ENCODE measurements at regions not wholly inside any gene's neighbourhood (a gene's known extent, or its start where the extent isn't known, plus 50 kb on each side); places are given as distances from the start of the nearest gene placed in this dataset.
"Not testable (repeated sequence)": the region's sequence is repeated elsewhere in the genome, so short reads cannot be mapped to it uniquely, and the experiment has no call there.

DNA sequence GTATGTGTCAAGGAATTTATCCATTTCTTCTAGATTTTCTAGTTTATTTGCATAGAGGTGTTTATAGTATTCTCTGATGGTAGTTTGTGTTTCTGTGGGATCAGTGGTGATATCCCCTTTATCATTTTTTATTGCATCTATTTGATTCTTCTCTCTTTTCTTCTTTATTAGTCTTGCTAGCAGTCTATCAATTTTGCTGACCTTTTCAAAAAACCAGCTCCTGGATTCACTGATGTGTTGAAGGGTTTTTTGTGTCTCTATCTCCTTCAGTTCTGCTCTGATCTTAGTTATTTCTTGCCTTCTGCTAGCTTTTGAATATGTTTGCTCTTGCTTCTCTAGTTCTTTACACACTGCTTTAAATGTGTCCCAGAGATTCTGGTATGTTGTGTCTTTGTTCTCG is 307.3 kb downstream of the RPS6KC1 start:
- H3K9me3 Mint-ChIP-seq; DNase-seq; H3K27me3 Mint-ChIP-seq; H3K27ac Mint-ChIP-seq; ATAC-seq; H3K36me3 Mint-ChIP-seq (ENCODE audit: low read depth); H3K4me3 Mint-ChIP-seq; H3K4me1 Mint-ChIP-seq: not testable (repeated sequence)

DNA sequence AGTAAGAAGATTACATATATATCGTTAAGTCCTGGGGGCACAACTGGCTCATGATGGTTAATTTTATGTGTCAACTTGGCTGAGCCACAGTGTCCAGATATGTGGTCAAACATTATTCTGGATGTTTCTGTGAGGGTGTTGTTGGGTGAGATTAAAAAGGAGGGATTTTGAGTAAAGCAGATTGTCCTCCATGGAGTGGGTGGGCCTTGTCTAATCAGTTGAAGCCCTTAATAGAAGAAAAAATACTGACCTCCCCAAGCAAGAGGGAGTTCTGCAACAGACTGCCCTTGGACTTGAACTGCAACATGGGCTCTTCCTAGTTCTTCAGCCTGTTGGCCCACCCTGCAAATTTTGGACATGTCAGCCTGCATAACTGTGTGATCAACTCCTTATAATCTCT is 311.6 kb downstream of the RPS6KC1 start:
- Mint-ChIP-seq H3K9me3 (peaks cover 5% of the 10 kb centered on the region), H3K27me3 (peaks cover 2% of the 10 kb centered on the region), H3K36me3 (ENCODE audit: low read depth) (no peaks in the 10 kb centered on the region), H3K4me3 (no peak overlapping the region), H3K4me1 (no peaks in the 10 kb centered on the region), H3K27ac (no peak overlapping the region)
- DNase-seq: no peak
- no peak for ATAC-seq

DNA sequence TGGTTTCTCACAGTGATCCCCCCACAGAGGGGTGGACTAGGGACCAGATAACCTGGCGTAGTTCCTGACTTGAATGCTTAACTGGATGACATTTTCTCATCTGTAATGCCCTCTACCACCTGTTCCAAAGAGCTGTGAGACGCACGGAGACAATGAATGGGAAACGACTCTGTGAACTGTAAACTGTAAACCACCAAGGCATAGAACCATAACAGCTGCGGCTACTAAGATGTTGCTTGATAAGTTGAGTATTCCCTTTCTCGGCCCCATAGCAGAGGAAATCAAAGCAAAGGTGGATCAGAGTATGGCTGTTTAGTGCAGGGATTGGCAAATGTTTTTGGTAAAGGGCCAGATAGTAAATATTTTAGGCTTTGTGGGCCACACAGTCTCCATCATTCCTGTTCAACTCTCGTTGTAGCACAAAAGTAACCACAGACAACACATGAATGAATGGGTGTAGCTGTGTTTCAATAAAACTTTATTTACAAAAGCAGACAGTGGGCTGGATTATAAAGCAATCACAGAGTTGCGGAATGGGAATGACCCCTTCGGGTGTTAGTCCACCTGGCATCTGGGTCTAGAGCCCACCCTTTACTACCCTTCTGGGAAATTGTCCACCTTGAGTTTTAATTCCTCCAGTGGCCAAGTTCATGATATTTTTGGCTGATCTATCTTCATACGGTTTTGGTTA is 315.2 kb downstream of the RPS6KC1 start:
- Mint-ChIP-seq H3K36me3 (ENCODE audit: low read depth) (no peaks in the 10 kb centered on the region), H3K4me3 (no peak overlapping the region), H3K4me1 (no peaks in the 10 kb centered on the region), H3K27ac (no peak overlapping the region), H3K9me3 (peaks cover 5% of the 10 kb centered on the region), H3K27me3 (peaks cover 2% of the 10 kb centered on the region)
- ATAC-seq (no peak), DNase-seq (no peak)

DNA sequence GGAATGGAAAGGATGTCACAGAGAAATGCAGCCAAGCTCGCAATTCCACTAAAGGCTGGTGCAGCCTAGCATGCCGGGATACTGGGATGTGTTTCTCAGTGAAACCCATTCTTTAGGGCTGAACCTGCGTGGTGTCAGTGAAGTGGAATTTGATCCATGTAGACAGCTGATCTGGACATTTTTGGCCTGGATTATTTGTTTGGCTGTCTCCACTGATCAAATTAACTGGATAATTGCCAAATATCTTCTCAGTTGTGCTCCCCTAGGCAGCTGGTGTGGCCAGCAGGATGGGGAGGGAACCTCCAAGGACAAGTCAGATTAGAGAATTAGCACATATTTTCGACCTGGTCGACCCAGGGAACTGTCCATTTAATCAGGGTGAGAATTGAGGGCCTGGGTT is 318.4 kb downstream of the RPS6KC1 start:
- ATAC-seq: no peak
- H3K4me3 Mint-ChIP-seq: no peak overlapping the region
- H3K4me1 Mint-ChIP-seq: no peaks in the 10 kb centered on the region
- no peaks in the 10 kb centered on the region for H3K9me3 Mint-ChIP-seq
- no peak for DNase-seq
- no peak overlapping the region for H3K27ac Mint-ChIP-seq
- no peaks in the 10 kb centered on the region for H3K27me3 Mint-ChIP-seq
- H3K36me3 Mint-ChIP-seq (ENCODE audit: low read depth): no peaks in the 10 kb centered on the region

DNA sequence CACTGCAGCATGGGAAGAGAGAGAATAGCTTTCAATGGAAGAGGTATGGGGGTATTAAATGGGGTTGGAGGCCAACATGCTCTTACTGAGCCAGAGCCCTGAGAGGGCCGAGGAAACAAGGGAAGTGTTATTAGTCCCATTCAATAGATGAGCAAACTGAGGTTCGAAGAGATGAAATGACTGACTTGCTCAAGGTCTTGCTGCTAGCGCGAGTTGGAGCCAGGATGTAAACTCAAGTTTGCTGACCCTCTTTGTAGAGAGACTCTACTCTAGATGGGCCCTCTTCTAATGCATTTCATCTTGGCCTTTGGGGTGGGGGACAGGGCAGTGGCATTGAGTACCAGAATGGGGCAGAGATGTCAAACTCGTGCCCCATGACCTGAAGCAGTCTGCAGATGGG is 319.5 kb downstream of the RPS6KC1 start:
- no peaks in the 10 kb centered on the region for H3K9me3 Mint-ChIP-seq

DNA sequence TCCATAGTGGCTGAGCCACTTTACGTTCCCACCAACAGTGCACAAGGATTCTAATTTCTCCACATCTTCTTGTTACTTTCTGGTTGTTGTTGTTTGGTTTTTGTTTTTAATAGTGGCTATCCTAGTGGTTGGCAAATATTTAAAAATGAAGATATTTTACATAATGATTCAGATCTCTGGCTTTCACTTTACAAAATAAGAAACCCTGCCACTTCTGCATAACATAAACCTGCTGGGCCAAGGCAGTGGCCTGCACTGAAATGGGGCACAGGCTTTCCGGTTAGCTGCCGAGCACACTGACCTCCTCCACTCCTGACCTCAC is 320.4 kb downstream of the RPS6KC1 start:
- ATAC-seq (no peak), DNase-seq (no peak)
- Mint-ChIP-seq H3K4me3 (no peak overlapping the region), H3K27ac (no peak overlapping the region), H3K36me3 (ENCODE audit: low read depth) (no peaks in the 10 kb centered on the region), H3K9me3 (no peaks in the 10 kb centered on the region), H3K4me1 (no peaks in the 10 kb centered on the region), H3K27me3 (no peaks in the 10 kb centered on the region)

More for the DNA sequence above, 319.5 kb downstream of the RPS6KC1 start:
- H3K36me3 Mint-ChIP-seq (ENCODE audit: low read depth): no peaks in the 10 kb centered on the region
- no peak for ATAC-seq
- H3K4me3 Mint-ChIP-seq: no peak overlapping the region
- no peak overlapping the region for H3K27ac Mint-ChIP-seq
- no peaks in the 10 kb centered on the region for H3K27me3 Mint-ChIP-seq
- DNase-seq: no peak
- no peaks in the 10 kb centered on the region for H3K4me1 Mint-ChIP-seq

DNA sequence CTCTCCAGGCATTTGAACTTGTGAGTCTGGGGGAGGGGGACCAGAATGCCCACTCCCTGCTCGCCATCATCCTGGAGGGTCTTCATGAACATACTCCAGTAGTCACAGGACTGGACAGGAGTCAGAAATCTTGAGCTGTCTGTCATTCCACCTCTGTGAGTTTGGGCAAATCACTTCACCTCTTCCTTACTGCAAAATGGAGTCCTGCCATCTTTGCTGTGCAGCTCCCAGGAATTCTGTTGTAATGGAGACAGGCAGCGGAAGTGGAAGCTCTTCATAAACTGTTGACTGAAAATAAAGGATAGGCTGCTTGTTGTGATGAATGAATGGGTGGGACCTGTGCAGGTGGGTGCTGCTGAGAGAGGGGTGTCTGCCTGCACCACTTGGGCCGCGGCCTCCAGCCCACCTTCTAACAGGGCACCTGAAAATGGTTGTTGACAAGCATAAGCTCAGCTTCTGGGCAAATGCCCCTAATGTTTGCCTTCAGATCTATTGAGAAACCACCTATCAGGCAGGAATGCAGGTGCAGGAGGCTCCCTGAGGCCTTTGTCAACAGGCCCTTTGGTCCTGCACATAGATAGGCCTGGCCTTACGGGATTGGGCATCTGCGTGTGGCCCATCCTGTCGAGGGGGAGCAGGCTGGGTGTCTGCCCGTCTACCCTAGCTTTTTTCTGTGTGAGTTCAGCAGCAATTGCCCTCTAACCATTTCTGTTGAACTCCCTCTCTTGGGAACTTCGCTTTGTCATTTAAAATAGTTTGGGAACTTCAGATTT is 321.0 kb downstream of the RPS6KC1 start:
- H3K36me3 Mint-ChIP-seq (ENCODE audit: low read depth): no peaks in the 10 kb centered on the region
- H3K4me1 Mint-ChIP-seq: no peaks in the 10 kb centered on the region
- H3K9me3 Mint-ChIP-seq: no peaks in the 10 kb centered on the region
- no peaks in the 10 kb centered on the region for H3K27me3 Mint-ChIP-seq
- H3K4me3 Mint-ChIP-seq: no peak overlapping the region
- DNase-seq: no peak
- no peak overlapping the region for H3K27ac Mint-ChIP-seq
- ATAC-seq: no peak

DNA sequence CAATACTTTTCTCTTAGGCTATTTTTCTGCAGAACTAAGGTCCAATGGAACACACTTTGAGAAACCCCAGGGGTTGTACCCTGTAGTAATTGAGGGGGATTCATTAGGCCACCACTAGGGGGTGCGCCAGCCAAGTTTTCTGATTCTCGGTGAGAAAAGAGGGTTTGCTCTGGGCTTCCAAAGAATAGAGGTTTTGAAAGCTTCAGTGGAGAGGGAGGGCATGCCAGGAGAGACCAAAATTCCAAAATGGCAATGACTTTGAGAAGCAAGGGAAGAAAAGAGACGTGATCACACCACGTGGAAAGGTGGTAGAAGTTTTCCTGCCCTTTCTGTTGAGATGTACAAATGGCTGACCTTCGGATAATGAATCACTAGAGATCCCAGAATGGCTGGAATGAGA is 323.3 kb downstream of the RPS6KC1 start:
- Mint-ChIP-seq H3K27me3 (no peaks in the 10 kb centered on the region), H3K27ac (no peak overlapping the region), H3K36me3 (ENCODE audit: low read depth) (no peaks in the 10 kb centered on the region), H3K4me3 (no peak overlapping the region), H3K4me1 (no peaks in the 10 kb centered on the region), H3K9me3 (no peaks in the 10 kb centered on the region)
- DNase-seq: peak; percentile 70
- ATAC-seq: peak; percentile 43

DNA sequence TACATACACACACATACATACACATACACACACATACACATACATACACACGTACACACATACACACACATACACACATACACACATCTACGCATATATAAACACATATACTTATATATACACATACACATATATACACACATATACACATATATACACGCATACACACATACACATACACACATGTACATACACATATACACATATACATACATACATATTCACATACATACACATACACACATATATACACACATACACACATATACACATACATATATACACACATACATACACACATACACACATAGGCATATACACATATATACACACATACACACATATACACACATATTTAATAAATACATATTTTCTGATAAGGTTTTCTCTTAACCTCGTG is 324.0 kb downstream of the RPS6KC1 start:
- Mint-ChIP-seq H3K4me3 (no peak overlapping the region), H3K9me3 (no peaks in the 10 kb centered on the region), H3K4me1 (no peaks in the 10 kb centered on the region), H3K27me3 (no peaks in the 10 kb centered on the region), H3K27ac (no peak overlapping the region), H3K36me3 (ENCODE audit: low read depth) (no peaks in the 10 kb centered on the region)
- ATAC-seq (no peak), DNase-seq (no peak)

DNA sequence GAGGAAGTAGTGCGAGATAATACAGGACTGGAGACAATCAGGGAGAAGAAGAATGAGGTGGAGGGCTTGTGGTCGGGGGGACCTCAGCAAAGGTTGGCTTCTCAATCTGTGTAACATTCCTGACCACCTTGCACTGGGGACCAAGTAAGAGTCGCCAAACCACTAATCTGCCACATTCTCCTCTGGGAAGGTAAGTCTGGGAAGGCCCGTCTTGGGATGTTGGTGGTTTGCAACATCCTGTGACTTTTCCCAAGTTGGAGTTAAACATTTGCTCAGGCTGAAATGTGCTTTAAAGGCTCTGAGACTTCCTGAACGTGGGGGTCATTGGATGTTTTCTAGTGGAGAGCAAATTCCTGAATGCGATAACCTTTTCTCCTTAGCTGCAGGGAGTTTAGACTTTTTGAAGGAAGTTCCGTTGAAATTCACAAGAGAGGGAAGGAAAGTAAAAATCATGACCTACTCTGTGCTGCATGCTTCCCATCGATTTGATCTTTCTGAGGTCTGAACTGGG is 325.9 kb downstream of the RPS6KC1 start:
- DNase-seq (no peak), ATAC-seq (no peak)
- no peaks in the 10 kb centered on the region for H3K4me1 Mint-ChIP-seq
- no peak overlapping the region for H3K27ac Mint-ChIP-seq
- no peak overlapping the region for H3K4me3 Mint-ChIP-seq
- no peaks in the 10 kb centered on the region for H3K36me3 Mint-ChIP-seq (ENCODE audit: low read depth)
- H3K9me3 Mint-ChIP-seq: no peaks in the 10 kb centered on the region
- H3K27me3 Mint-ChIP-seq: peaks cover 2% of the 10 kb centered on the region

DNA sequence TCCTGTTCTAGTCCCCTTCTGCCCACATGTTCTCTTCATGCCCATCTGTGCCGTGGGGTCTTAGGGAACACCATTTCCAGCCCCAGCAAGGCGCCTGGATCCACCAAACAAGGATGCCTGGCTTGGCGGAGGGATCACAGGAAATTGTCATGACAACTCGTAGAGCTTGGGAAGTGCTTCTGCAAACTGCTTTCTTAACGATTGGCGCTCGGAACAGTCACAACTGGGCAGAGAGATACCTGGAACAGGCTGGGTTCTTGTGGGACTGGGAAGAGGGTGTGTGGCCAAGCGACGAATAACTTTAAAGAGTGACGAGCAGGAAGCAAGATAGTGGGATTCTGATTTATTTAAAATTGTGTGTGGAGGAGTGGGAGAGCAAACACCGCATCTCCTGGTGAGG is 329.8 kb downstream of the RPS6KC1 start:
- DNase-seq (no peak), ATAC-seq (no peak)
- Mint-ChIP-seq H3K27me3 (peaks cover 2% of the 10 kb centered on the region), H3K4me3 (no peak overlapping the region), H3K4me1 (no peaks in the 10 kb centered on the region), H3K27ac (no peak overlapping the region), H3K36me3 (ENCODE audit: low read depth) (no peaks in the 10 kb centered on the region), H3K9me3 (no peaks in the 10 kb centered on the region)

DNA sequence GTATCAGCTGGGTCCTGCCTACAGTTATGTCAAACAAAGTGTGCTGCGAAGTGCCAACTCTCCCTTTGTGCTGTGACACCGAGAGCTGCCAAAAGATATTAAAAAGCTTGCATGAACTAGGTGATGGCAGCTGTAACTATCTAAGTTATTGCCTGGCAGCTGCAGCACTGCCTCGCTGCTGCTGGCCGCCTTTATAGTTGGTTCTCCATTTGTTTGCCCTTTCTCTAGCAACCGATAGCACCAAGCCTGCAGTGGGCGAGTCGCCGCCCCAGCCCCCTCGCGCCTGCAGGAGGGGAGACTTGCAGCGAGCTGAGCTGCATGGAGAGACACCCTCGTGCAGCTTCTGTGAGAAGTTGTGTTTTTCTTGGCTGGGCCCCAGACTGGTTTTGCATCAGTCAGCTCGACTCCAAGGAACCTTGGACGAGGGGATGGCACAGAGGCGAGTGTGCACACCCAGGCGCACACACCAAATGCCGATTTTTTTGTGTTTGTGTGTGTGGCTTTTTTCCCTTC is 330.6 kb downstream of the RPS6KC1 start:
- H3K36me3 Mint-ChIP-seq (ENCODE audit: low read depth): no peaks in the 10 kb centered on the region
- H3K9me3 Mint-ChIP-seq: no peaks in the 10 kb centered on the region
- H3K27ac Mint-ChIP-seq: no peak overlapping the region
- H3K4me1 Mint-ChIP-seq: no peaks in the 10 kb centered on the region
- ATAC-seq: no peak
- no peak overlapping the region for H3K4me3 Mint-ChIP-seq
- no peak for DNase-seq
- peaks cover 2% of the 10 kb centered on the region for H3K27me3 Mint-ChIP-seq

DNA sequence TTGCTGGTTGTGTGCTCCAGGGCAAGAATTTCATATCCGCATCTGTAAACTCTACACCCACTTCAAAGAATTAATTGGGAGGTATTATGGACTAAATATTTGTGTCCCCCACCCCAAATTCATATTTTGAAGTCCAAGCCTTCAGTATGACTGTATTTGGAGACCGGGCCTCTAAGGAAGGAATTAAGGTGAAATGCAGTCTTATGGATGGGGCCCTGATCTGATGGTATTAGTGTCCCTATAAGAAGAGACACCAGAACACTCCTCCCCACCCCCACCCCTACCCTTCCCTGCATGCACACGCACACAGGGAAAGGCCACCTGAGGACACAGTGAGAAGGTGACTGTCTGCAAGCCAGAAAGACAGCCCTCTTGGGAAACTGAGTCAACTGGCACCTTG is 332.4 kb downstream of the RPS6KC1 start:
- no peaks in the 10 kb centered on the region for H3K36me3 Mint-ChIP-seq (ENCODE audit: low read depth)
- no peaks in the 10 kb centered on the region for H3K9me3 Mint-ChIP-seq
- no peak overlapping the region for H3K4me3 Mint-ChIP-seq
- H3K27ac Mint-ChIP-seq: no peak overlapping the region
- peaks cover 2% of the 10 kb centered on the region for H3K27me3 Mint-ChIP-seq
- DNase-seq (no peak), ATAC-seq (no peak)
- no peaks in the 10 kb centered on the region for H3K4me1 Mint-ChIP-seq

DNA sequence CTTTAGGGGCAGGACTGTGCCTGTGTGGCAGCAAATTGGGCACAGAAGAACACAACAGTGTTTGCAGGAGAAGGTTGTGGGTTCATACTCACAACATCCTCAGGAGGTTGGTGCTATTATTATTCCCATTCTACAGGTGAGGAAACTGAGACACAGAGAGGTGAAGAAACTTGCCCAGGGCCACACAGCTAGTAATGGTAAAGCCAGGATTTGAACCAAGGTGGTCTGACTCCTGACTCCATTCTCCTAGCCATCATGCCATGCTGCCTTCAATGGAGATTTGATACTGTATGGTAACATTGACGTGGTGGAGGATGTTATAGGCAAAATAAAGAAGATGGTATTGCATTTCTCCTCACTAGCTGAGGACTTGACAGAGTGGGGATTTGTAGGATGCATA is 334.2 kb downstream of the RPS6KC1 start:
- Mint-ChIP-seq H3K27ac (no peak overlapping the region), H3K4me3 (no peak overlapping the region), H3K27me3 (peaks cover 6% of the 10 kb centered on the region), H3K4me1 (no peaks in the 10 kb centered on the region), H3K9me3 (no peaks in the 10 kb centered on the region), H3K36me3 (ENCODE audit: low read depth) (no peaks in the 10 kb centered on the region)
- DNase-seq (no peak), ATAC-seq (no peak)

DNA sequence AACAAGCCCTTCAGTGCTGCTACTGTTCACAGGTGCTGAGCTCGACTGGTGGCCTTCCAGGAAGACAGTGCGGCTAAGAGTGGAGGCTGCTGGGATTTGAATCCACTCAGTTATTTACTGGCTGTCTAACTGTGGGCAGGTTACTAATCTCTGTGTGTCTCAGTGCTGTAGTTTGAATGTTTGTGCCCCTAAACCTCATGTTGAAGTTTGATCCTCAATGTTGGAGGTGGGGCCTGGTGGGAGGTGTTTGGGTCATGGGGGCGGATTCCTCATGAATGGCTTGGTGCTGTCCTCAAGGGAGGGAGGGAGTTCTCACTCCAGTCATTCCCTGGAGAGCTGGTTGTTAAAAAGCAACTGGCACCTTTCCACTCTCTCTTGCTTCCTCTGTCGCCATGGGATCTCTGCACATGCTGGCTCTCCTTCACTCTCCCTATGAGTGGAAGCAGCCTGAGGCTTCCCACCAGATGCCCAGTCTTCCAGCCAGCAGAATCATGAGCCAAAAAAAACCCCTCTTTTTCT is 334.8 kb downstream of the RPS6KC1 start:
- H3K27me3 Mint-ChIP-seq: peaks cover 5% of the 10 kb centered on the region

More for the DNA sequence above, 334.8 kb downstream of the RPS6KC1 start:
- no peak for DNase-seq
- Mint-ChIP-seq H3K4me3 (no peak overlapping the region), H3K9me3 (no peaks in the 10 kb centered on the region), H3K27ac (no peak overlapping the region), H3K4me1 (no peaks in the 10 kb centered on the region), H3K36me3 (ENCODE audit: low read depth) (no peaks in the 10 kb centered on the region)
- no peak for ATAC-seq
